Heart left ventricle (tissue), 16 donors: ENCODE measurements at regions not wholly inside any gene's neighbourhood (a gene's known extent, or its start where the extent isn't known, plus 50 kb on each side); places are given as distances from the start of the nearest gene placed in this dataset.
"Not testable (repeated sequence)": the region's sequence is repeated elsewhere in the genome, so short reads cannot be mapped to it uniquely, and the experiment has no call there.

Experiments used
- ATAC-seq, 4 donors: fragments of 200-7000 bp; cut with Tn5 transposase; one replicate each; pipeline ENCODE4 v1.9.1; 2020 to 2022; ENCODE audit warnings: moderate library complexity in 4 of 4, mild to moderate bottlenecking in 3 of 4, moderate number of reproducible peaks in 1 of 4
- DNase-seq, 5 donors: peaks; one replicate each; pipeline ENCODE4 v3.0.0-alpha.2; 2020
- H3K27ac ChIP-seq, 12 donors: fragments of 200-600 bp; sonication (generic) in 4 of 12; one replicate each; pipeline versions ENCODE4 v1.5.0 to v1.8.0; 2016 to 2022; ENCODE audit warnings: mild to moderate bottlenecking in 2 of 12
- H3K27me3 ChIP-seq, 9 donors: fragments of 200-600 bp; sonication (generic) in 2 of 9; one replicate each; pipeline versions ENCODE4 v1.5.1 to v1.8.0; 2016 to 2022; ENCODE audit warnings: mild to moderate bottlenecking in 3 of 9
- H3K36me3 ChIP-seq, 9 donors: fragments of 200-600 bp; sonication (generic) in 2 of 9; one replicate each; pipeline versions ENCODE4 v1.5.0 to v1.8.0; 2018 to 2022; ENCODE audit warnings: mild to moderate bottlenecking in 2 of 9
- H3K4me1 ChIP-seq, 12 donors: fragments of 200-600 bp; sonication (generic) in 4 of 12; one replicate each; pipeline versions ENCODE4 v1.5.0 to v1.8.0; 2016 to 2022; ENCODE audit warnings: mild to moderate bottlenecking in 3 of 12
- H3K4me3 ChIP-seq, 12 donors: fragments of 200-600 bp; sonication (generic) in 4 of 12; one replicate each; pipeline versions ENCODE4 v1.5.0 to v1.8.0; 2017 to 2022; ENCODE audit warnings: mild to moderate bottlenecking in 9 of 12, moderate library complexity in 4 of 12
- H3K9me3 ChIP-seq, 12 donors: fragments of 200-600 bp; sonication (generic) in 4 of 12; one replicate each; pipeline versions ENCODE4 v1.5.0 to v1.8.0; 2016 to 2022; ENCODE audit warnings: mild to moderate bottlenecking in 1 of 12
- POLR2A ChIP-seq, 2 donors: fragments of 450-650 bp; IDR thresholded peaks; one replicate each; pipeline ENCODE4 v1.6.1; 2017; ENCODE audit warnings: antibody characterized with exemption in 2 of 2, mild to moderate bottlenecking in 2 of 2, moderate library complexity in 2 of 2
- WGBS, 4 donors: extraction: QIAGEN DNeasy Blood & Tissue Kit in 2 of 4; methylation state at CpG; one replicate each; pipeline versions ENCODE4 v1.1.5 to v1.1.7; 2013 to 2018; 5-methylcytosine and 5-hydroxymethylcytosine counted together
- intact Hi-C, 10 donors: fragments of 100-400 bp; cut with DNase I; formaldehyde crosslinking; loops; one replicate each; pipeline versions ENCODE4 v1.11.1 to v1.14.2; 2022
- TF ChIP-seq, protein P1 (sequence below), 12 donors: fragments of 200-600 bp; sonication (generic) in 4 of 12; IDR thresholded peaks; one replicate each; pipeline versions ENCODE4 v1.5.0 to v1.8.0; 2018 to 2022; ENCODE audit warnings: antibody characterized with exemption in 12 of 12, mild to moderate bottlenecking in 5 of 12
- donor health status: ischemic (EF 13 %, LVEDD 7.1; RV severe dilation, severe dysfunction).
- donor health status: healthy with polysubstance abuse.
- donor health status: DM: no; HTN: yes; CAD: no.
- donor health status: DM: no; HTN: no; CAD: no.
- donor health status: ischemic (EF 25% LVEDD 6.9; RV normal size, moderate dysfunction).
- donor health status: ischemic (EF 25% LVEDD 5.7; RV mildly dilated, moderate dysfunction).
- donor health status: healthy.
- donor health status: DM: yes; HTN: yes; CAD: no.
- donor health status: ischemic (EF 35%, LVEDD 5.7; RV mildly dilated, moderate dysfunction).
- donor health status: nonischemic (EF 11% LVEDD 7.7; RV severe dilation, severe dysfunction).
- donor health status: DM: yes; HTN: yes; CAD: no.
- donor health status: PGD.
- donor health status: ischemic (EF 29% LVEDD 5.4; RV normal size, mild dysfunction).
- donor health status: nonischemic (EF 23%, LVEDD 6.1; RV moderate dilation, normal function).

DNA sequence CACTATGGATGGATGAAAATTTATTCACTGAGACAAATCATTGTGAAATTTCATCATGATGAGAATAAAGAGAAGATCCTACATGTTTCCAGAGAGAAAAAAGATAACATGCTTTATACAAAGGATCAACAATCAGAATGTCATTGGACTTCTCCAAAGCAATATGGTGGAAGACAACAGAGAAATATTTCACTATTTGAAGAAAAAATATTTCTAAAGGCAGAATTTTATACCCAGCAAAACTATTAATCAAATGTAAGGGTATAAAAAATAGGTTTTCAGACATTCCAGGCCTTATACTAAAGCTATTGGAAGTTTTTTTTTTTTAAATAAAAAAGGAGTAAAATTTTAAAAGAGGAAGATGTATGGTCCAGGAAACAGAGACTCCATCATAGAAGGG, 100.6 kb upstream of the OLIG2 start:
- no peaks in the 10 kb centered on the region for H3K4me1 ChIP-seq
- intact Hi-C loops: no loop called here
- no peak for TF ChIP-seq POLR2A (IDR thresholded peaks at IDR 0.05)
- TF ChIP-seq, protein P1, sequence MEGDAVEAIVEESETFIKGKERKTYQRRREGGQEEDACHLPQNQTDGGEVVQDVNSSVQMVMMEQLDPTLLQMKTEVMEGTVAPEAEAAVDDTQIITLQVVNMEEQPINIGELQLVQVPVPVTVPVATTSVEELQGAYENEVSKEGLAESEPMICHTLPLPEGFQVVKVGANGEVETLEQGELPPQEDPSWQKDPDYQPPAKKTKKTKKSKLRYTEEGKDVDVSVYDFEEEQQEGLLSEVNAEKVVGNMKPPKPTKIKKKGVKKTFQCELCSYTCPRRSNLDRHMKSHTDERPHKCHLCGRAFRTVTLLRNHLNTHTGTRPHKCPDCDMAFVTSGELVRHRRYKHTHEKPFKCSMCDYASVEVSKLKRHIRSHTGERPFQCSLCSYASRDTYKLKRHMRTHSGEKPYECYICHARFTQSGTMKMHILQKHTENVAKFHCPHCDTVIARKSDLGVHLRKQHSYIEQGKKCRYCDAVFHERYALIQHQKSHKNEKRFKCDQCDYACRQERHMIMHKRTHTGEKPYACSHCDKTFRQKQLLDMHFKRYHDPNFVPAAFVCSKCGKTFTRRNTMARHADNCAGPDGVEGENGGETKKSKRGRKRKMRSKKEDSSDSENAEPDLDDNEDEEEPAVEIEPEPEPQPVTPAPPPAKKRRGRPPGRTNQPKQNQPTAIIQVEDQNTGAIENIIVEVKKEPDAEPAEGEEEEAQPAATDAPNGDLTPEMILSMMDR (IDR thresholded peaks at IDR 0.05): no peak

GRCh38 chr21:32929633-32930038, 96.1 kb upstream of the OLIG2 start:
- Histone ChIP-seq H3K9me3 (peaks cover 0 to 16% (median 10%) of the 10 kb centered on the region in 12 donors), H3K36me3 (no peaks in the 10 kb centered on the region), H3K27me3 (no peaks in the 10 kb centered on the region), H3K4me1 (no peaks in the 10 kb centered on the region), H3K27ac (no peak overlapping the region), H3K4me3 (no peak overlapping the region)
- DNase-seq: no peak
- 65 to 79% (median 66%) methylated on average over 2 of the region's 2 CpGs for WGBS, 4 donors
- TF ChIP-seq, protein P1 (IDR thresholded peaks at IDR 0.05): no peak
- intact Hi-C loops: no loop called here
- ATAC-seq: no peak

More for the DNA sequence above, 100.6 kb upstream of the OLIG2 start:
- Histone ChIP-seq H3K36me3 (no peaks in the 10 kb centered on the region), H3K27ac (no peak overlapping the region), H3K4me3 (no peak overlapping the region), H3K27me3 (no peaks in the 10 kb centered on the region), H3K9me3 (peaks cover 0 to 23% (median 14%) of the 10 kb centered on the region in 12 donors)
- no peak for DNase-seq
- ATAC-seq: no peak

GRCh38 chr21:32930673-32931072, 95.1 kb upstream of the OLIG2 start:
- H3K9me3 ChIP-seq: peaks cover 0 to 6% (median 1%) of the 10 kb centered on the region in 12 donors
- H3K4me3 ChIP-seq: no peak overlapping the region
- H3K27me3 ChIP-seq: no peaks in the 10 kb centered on the region
- WGBS, 4 donors: 62 to 69% (median 66%) methylated on average over 8 of the region's 8 CpGs
- intact Hi-C loops: no loop called here
- no peak overlapping the region for H3K27ac ChIP-seq
- no peaks in the 10 kb centered on the region for H3K4me1 ChIP-seq
- DNase-seq (no peak), ATAC-seq (no peak)
- no peaks in the 10 kb centered on the region for H3K36me3 ChIP-seq
- TF ChIP-seq, protein P1 (IDR thresholded peaks at IDR 0.05): no peak
- no peak for TF ChIP-seq POLR2A (IDR thresholded peaks at IDR 0.05)

GRCh38 chr21:32934068-32934467, 91.7 kb upstream of the OLIG2 start:
- 88 to 94% (median 93%) methylated on average over 14 of the region's 14 CpGs for WGBS, 4 donors
- H3K9me3 ChIP-seq, H3K4me1 ChIP-seq, H3K4me3 ChIP-seq, H3K27me3 ChIP-seq, H3K27ac ChIP-seq, H3K36me3 ChIP-seq, DNase-seq, ATAC-seq, intact Hi-C loops: not testable (repeated sequence)

DNA sequence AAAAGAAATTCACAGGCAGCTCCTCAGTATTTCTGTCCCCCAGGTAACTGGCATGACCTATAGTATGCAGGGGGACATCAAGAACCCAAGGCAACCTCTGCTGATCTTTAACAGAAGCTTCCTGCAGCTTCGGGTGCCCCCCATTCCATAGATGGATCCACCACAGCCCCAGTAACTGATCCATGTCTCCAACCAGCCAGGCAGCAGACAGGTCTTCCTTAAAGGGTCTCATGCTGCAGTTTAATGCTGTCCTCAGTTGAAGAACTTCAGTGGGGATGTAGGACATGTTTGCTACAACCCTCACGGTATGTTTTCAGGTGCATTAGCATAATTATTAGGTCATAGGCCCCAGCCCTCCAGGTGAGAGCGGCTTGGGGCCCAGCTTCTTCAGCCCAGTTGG, 90.9 kb upstream of the OLIG2 start:
- no peaks in the 10 kb centered on the region for H3K9me3 ChIP-seq
- no peaks in the 10 kb centered on the region for H3K4me1 ChIP-seq
- TF ChIP-seq, protein P1 (IDR thresholded peaks at IDR 0.05): no peak
- TF ChIP-seq POLR2A (IDR thresholded peaks at IDR 0.05): no peak
- ATAC-seq: no peak
- H3K36me3 ChIP-seq: no peaks in the 10 kb centered on the region
- WGBS, 4 donors: 59 to 80% (median 71%) methylated on average over 2 to 3 of the region's 3 CpGs
- H3K27me3 ChIP-seq: peaks cover 0 to under 1% (median 0%) of the 10 kb centered on the region in 9 donors
- no peak overlapping the region for H3K4me3 ChIP-seq
- intact Hi-C loops: no loop called here
- no peak for DNase-seq
- H3K27ac ChIP-seq: no peak overlapping the region
